NT2/D1 (cell line): ENCODE measurements at regions not wholly inside any gene's neighbourhood (a gene's known extent, or its start where the extent isn't known, plus 50 kb on each side); places are given as distances from the start of the nearest gene placed in this dataset.

Experiments used
- SUZ12 ChIP-seq: IDR thresholded peaks from 2 replicates; pipeline ENCODE4 v1.6.1; 2011; ENCODE audit not compliant: insufficient read length, insufficient read depth; ENCODE audit errors: extremely low read depth
- YY1 ChIP-seq: IDR thresholded peaks from 2 replicates; pipeline ENCODE4 v1.6.1; 2011; ENCODE audit not compliant: insufficient read length, insufficient read depth
- ZNF274 ChIP-seq: IDR thresholded peaks from 2 replicates; pipeline ENCODE4 v1.6.1; 2011; ENCODE audit warnings: mild to moderate bottlenecking, low read depth, low read length

GRCh38 chr3:72568083-72568482 is 280.2 kb downstream of the SHQ1 start:
- TF ChIP-seq SUZ12 (no peak), YY1 (no peak), ZNF274 (no peak)
